ENCODE measurements at regions not wholly inside any gene's neighbourhood (a gene's known extent, or its start where the extent isn't known, plus 50 kb on each side); places are given as distances from the start of the nearest gene placed in this dataset.
A peak's percentile ranks its signal among the peaks of the same experiment; 100 is the strongest.
"Not testable (repeated sequence)": the region's sequence is repeated elsewhere in the genome, so short reads cannot be mapped to it uniquely, and the experiment has no call there.

GRCh38 chr7:36057323-36057722 lies 95.7 kb upstream of the EEPD1 start:
- Mint-ChIP-seq H3K36me3 (no peaks in the 10 kb centered on the region), H3K4me1 (peaks cover 10% of the 10 kb centered on the region), H3K9me3 (peaks cover 2% of the 10 kb centered on the region), H3K4me3 (no peak overlapping the region), H3K27ac (no peak overlapping the region), H3K27me3 (ENCODE audit: insufficient read depth, low read depth) (peaks cover 2% of the 10 kb centered on the region)
- no peak overlapping the region for H3K27ac ChIP-seq
- TF ChIP-seq CTCF (IDR thresholded peaks at IDR 0.05) = no peak
- no peak for TF ChIP-seq EZH2 (IDR thresholded peaks at IDR 0.05)
- TF ChIP-seq EZH2phosphoT487 (IDR thresholded peaks at IDR 0.05) = no peak
- no peaks in the 10 kb centered on the region for H3K27me3 ChIP-seq
- H3K79me2 ChIP-seq (ENCODE audit: low read depth) = no peaks in the 10 kb centered on the region
- no peak overlapping the region for H3K4me3 ChIP-seq
- no peaks in the 10 kb centered on the region for H4K20me1 ChIP-seq (ENCODE audit: low read depth)
- H3K9me3 ChIP-seq (ENCODE audit: low read depth) = no peaks in the 10 kb centered on the region
- DNase-seq (ENCODE audit: low spot score) = no peak
- H3K36me3 ChIP-seq = no peaks in the 10 kb centered on the region
- H3K4me2 ChIP-seq = no peak overlapping the region
- no peak overlapping the region for H2AFZ ChIP-seq (replicated peaks)
- no peaks in the 10 kb centered on the region for H3K4me1 ChIP-seq
- H3F3A ChIP-seq (ENCODE audit: low read depth) = no peaks in the 10 kb centered on the region
- H3K9ac ChIP-seq = no peak overlapping the region

GRCh38 chr7:36058020-36058592 lies 94.9 kb upstream of the EEPD1 start:
- Histone ChIP-seq H3K4me2 (no peak overlapping the region), H3K36me3 (no peaks in the 10 kb centered on the region), H3K4me1 (no peaks in the 10 kb centered on the region), H4K20me1 (ENCODE audit: low read depth) (no peaks in the 10 kb centered on the region), H2AFZ (replicated peaks) (no peak overlapping the region), H3F3A (ENCODE audit: low read depth) (no peaks in the 10 kb centered on the region), H3K9ac (no peak overlapping the region), H3K4me3 (no peak overlapping the region), H3K9me3 (ENCODE audit: low read depth) (no peaks in the 10 kb centered on the region), H3K79me2 (ENCODE audit: low read depth) (no peaks in the 10 kb centered on the region), H3K27me3 (no peaks in the 10 kb centered on the region), H3K27ac (no peak overlapping the region)
- peaks cover 2% of the 10 kb centered on the region for H3K9me3 Mint-ChIP-seq
- DNase-seq (ENCODE audit: low spot score) = no peak
- TF ChIP-seq EZH2 (IDR thresholded peaks at IDR 0.05) (no peak), CTCF (IDR thresholded peaks at IDR 0.05) (no peak), EZH2phosphoT487 (IDR thresholded peaks at IDR 0.05) (no peak)
- H3K4me3 Mint-ChIP-seq = no peak overlapping the region
- H3K36me3 Mint-ChIP-seq = no peaks in the 10 kb centered on the region
- H3K4me1 Mint-ChIP-seq = peaks cover 10% of the 10 kb centered on the region
- H3K27ac Mint-ChIP-seq = peak overlapping the region; percentile 62
- H3K27me3 Mint-ChIP-seq (ENCODE audit: insufficient read depth, low read depth) = peaks cover 2% of the 10 kb centered on the region

GRCh38 chr7:36060388-36060787 lies 92.7 kb upstream of the EEPD1 start:
- H3K9me3 ChIP-seq (ENCODE audit: low read depth); H3K27ac Mint-ChIP-seq; H3K4me3 ChIP-seq; H3K79me2 ChIP-seq (ENCODE audit: low read depth); H2AFZ ChIP-seq (replicated peaks); H3K4me3 Mint-ChIP-seq; H3K27ac ChIP-seq; H3K9me3 Mint-ChIP-seq; H3K4me2 ChIP-seq; H3K4me1 ChIP-seq; DNase-seq (ENCODE audit: low spot score); H3F3A ChIP-seq (ENCODE audit: low read depth); H3K36me3 Mint-ChIP-seq; H3K27me3 Mint-ChIP-seq (ENCODE audit: insufficient read depth, low read depth); H4K20me1 ChIP-seq (ENCODE audit: low read depth); H3K27me3 ChIP-seq; H3K9ac ChIP-seq; H3K36me3 ChIP-seq: not testable (repeated sequence)
- H3K4me1 Mint-ChIP-seq = peaks cover 16% of the 10 kb centered on the region

- Histone ChIP-seq H3K27me3 (no peaks in the 10 kb centered on the region), H2AFZ (replicated peaks) (peak overlapping the region; percentile 31), H3K36me3 (no peaks in the 10 kb centered on the region), H3K9me3 (ENCODE audit: low read depth) (no peaks in the 10 kb centered on the region), H3F3A (ENCODE audit: low read depth) (no peaks in the 10 kb centered on the region), H3K4me3 (no peak overlapping the region), H3K4me2 (no peak overlapping the region), H3K79me2 (ENCODE audit: low read depth) (no peaks in the 10 kb centered on the region), H4K20me1 (ENCODE audit: low read depth) (no peaks in the 10 kb centered on the region), H3K4me1 (no peaks in the 10 kb centered on the region), H3K9ac (no peak overlapping the region), H3K27ac (no peak overlapping the region)
- Mint-ChIP-seq H3K9me3 (peaks cover 2% of the 10 kb centered on the region), H3K27me3 (ENCODE audit: insufficient read depth, low read depth) (peaks cover 2% of the 10 kb centered on the region), H3K4me1 (peaks cover 16% of the 10 kb centered on the region), H3K27ac (no peak overlapping the region), H3K4me3 (no peak overlapping the region), H3K36me3 (no peaks in the 10 kb centered on the region)
- DNase-seq (ENCODE audit: low spot score) = no peak
- TF ChIP-seq CTCF (IDR thresholded peaks at IDR 0.05) (no peak), EZH2phosphoT487 (IDR thresholded peaks at IDR 0.05) (no peak), EZH2 (IDR thresholded peaks at IDR 0.05) (no peak)
These were observed 90.8 kb upstream of the EEPD1 start for GRCh38 chr7:36062154-36062815.

All from neural progenitor cell (in vitro differentiated cells).